Endodermal cell (in vitro differentiated cells): ENCODE measurements at regions not wholly inside any gene's neighbourhood (a gene's known extent, or its start where the extent isn't known, plus 50 kb on each side); places are given as distances from the start of the nearest gene placed in this dataset.

Source experiments
- DNase-seq: peaks from one replicate; pipeline ENCODE4 v3.0.0-alpha.2; 2017
- H3K27ac ChIP-seq: 2 replicates; pipeline ENCODE4 v1.5.1; 2013; ENCODE audit warnings: mild to moderate bottlenecking, low read depth, low read length, moderate library complexity
- H3K27me3 ChIP-seq: 2 replicates; pipeline ENCODE4 v1.6.1; 2013; ENCODE audit warnings: mild to moderate bottlenecking, low read length, moderate library complexity; ENCODE audit not compliant: insufficient read depth, control insufficient read depth, poor library complexity, severe bottlenecking
- H3K36me3 ChIP-seq: 2 replicates; pipeline ENCODE4 v1.7.0; 2013; ENCODE audit warnings: mild to moderate bottlenecking, low read length, moderate library complexity; ENCODE audit not compliant: control insufficient read depth, insufficient read depth
- H3K4me1 ChIP-seq: one replicate; pipeline ENCODE4 v1.7.0; 2013; ENCODE audit warnings: low read length; ENCODE audit not compliant: control insufficient read depth, insufficient read depth
- H3K4me3 ChIP-seq: 2 replicates; pipeline ENCODE4 v1.5.1; 2013; ENCODE audit warnings: mild to moderate bottlenecking, low read length, moderate library complexity
- H3K9ac ChIP-seq: 2 replicates; pipeline ENCODE4 v1.6.1; 2013; ENCODE audit warnings: mild to moderate bottlenecking, low read length, moderate library complexity; ENCODE audit not compliant: poor library complexity, severe bottlenecking; ENCODE audit errors: extremely low read depth
- H3K9me3 ChIP-seq: 2 replicates; pipeline ENCODE4 v1.6.1; 2013; ENCODE audit warnings: mild to moderate bottlenecking, low read length, moderate library complexity; ENCODE audit not compliant: control insufficient read depth
- H3K27ac Mint-ChIP-seq: 2 replicates; pipeline ENCODE4 v1.8.0; 2020; ENCODE audit warnings: mixed read lengths
- H3K27me3 Mint-ChIP-seq: 2 replicates; pipeline ENCODE4 v1.8.0; 2021; ENCODE audit warnings: mild to moderate bottlenecking, mixed read lengths; ENCODE audit not compliant: insufficient read depth
- H3K36me3 Mint-ChIP-seq: 2 replicates; pipeline ENCODE4 v1.8.0; 2020; ENCODE audit warnings: low read depth, mixed read lengths
- H3K4me1 Mint-ChIP-seq: 2 replicates; pipeline ENCODE4 v1.8.0; 2020; ENCODE audit warnings: mixed read lengths
- H3K4me3 Mint-ChIP-seq: 2 replicates; pipeline ENCODE4 v1.8.0; 2020; ENCODE audit warnings: mild to moderate bottlenecking, moderate library complexity, mixed read lengths
- H3K9me3 Mint-ChIP-seq: 2 replicates; pipeline ENCODE4 v1.8.0; 2020; ENCODE audit warnings: mild to moderate bottlenecking, mixed read lengths
- CTCF ChIP-seq: fragments of 200-600 bp; sonication (generic); conservative IDR thresholded peaks from 2 replicates; pipeline ENCODE4 v1.5.0; 2021; ENCODE audit warnings: antibody characterized with exemption, mild to moderate bottlenecking
- WGBS, 2 experiments: methylation state at CpG; one replicate each; pipeline versions ENCODE4 v1.1.5 to v1.1.7; 2013; ENCODE audit warnings: missing lambda C conversion rate in 2 of 2, mixed read lengths in 1 of 2; ENCODE audit not compliant: insufficient coverage in 1 of 2, insufficient read length in 1 of 2; 5-methylcytosine and 5-hydroxymethylcytosine counted together

DNA sequence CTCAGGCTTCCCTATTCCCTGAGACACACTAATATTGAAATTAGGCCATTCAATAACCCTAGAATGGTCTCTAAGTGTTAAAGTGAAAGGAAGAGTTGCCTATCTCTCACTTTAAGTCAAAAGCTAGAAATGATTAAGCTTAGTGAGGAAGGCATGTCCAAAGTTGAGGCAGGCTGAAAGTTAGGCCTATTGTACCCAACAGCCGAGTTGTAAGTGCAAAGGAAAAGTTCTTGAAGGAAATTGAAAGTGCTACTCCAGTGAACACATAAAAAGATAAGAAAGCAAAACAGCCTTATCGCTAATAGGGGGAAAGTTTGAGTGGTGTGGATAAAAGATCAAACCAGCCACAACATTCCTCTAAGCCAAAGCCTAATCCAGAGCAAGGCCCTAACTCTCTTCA, 117.9 kb upstream of the SPATA12 start:
- H3K4me1 ChIP-seq: no peaks in the 10 kb centered on the region
- no peak overlapping the region for H3K9ac ChIP-seq
- peaks cover 16% of the 10 kb centered on the region for H3K9me3 ChIP-seq
- H3K4me3 Mint-ChIP-seq: no peak overlapping the region
- no peak overlapping the region for H3K27ac Mint-ChIP-seq
- peaks cover 2% of the 10 kb centered on the region for H3K27me3 Mint-ChIP-seq
- WGBS, 2 experiments: 70 to 88% methylated on average over 1 of the region's 2 CpGs
- H3K4me3 ChIP-seq: no peak overlapping the region
- DNase-seq: no peak
- no peak for TF ChIP-seq CTCF
- H3K27me3 ChIP-seq: peaks cover 6% of the 10 kb centered on the region
- peaks cover 24% of the 10 kb centered on the region for H3K36me3 Mint-ChIP-seq
- H3K36me3 ChIP-seq: no peaks in the 10 kb centered on the region
- peaks cover 33% of the 10 kb centered on the region for H3K9me3 Mint-ChIP-seq
- no peak overlapping the region for H3K27ac ChIP-seq
- no peaks in the 10 kb centered on the region for H3K4me1 Mint-ChIP-seq

DNA sequence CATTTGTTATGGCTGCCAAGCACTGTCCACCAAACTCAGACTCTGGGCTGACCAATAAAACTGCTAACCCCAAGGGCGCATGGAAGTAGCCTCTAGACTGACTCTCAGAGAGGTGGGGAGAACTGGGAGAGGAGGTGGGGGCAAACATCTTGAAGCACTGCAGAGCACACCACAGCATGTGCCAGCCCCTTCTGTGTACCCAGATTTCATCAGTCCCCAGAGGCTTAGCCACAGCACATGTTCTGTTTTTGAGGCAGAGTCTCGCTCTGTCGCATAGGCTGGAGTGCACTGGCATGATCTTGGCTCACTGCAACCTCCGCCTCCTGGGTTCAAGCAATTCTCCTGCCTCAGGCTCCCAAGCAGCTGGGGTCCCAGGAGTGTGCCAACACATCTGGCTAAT, 119.5 kb upstream of the SPATA12 start:
- Mint-ChIP-seq H3K27ac (no peak overlapping the region), H3K9me3 (peaks cover 21% of the 10 kb centered on the region), H3K27me3 (peaks cover 2% of the 10 kb centered on the region), H3K4me1 (no peaks in the 10 kb centered on the region), H3K36me3 (peaks cover 11% of the 10 kb centered on the region), H3K4me3 (no peak overlapping the region)
- no peak for TF ChIP-seq CTCF
- Histone ChIP-seq H3K9me3 (peaks cover 22% of the 10 kb centered on the region), H3K9ac (no peak overlapping the region), H3K27me3 (peaks cover 6% of the 10 kb centered on the region), H3K4me1 (no peaks in the 10 kb centered on the region), H3K4me3 (no peak overlapping the region), H3K36me3 (no peaks in the 10 kb centered on the region), H3K27ac (no peak overlapping the region)
- 94 to 95% methylated on average over 3 to 4 of the region's 4 CpGs for WGBS, 2 experiments
- DNase-seq: no peak

- Histone ChIP-seq H3K4me3 (no peak overlapping the region), H3K9ac (no peak overlapping the region), H3K4me1 (no peaks in the 10 kb centered on the region), H3K27ac (no peak overlapping the region), H3K9me3 (peaks cover 27% of the 10 kb centered on the region), H3K27me3 (peaks cover 6% of the 10 kb centered on the region), H3K36me3 (no peaks in the 10 kb centered on the region)
- Mint-ChIP-seq H3K27ac (no peak overlapping the region), H3K36me3 (peaks cover 14% of the 10 kb centered on the region), H3K4me1 (no peaks in the 10 kb centered on the region), H3K9me3 (peaks cover 20% of the 10 kb centered on the region), H3K27me3 (peaks cover 2% of the 10 kb centered on the region), H3K4me3 (no peak overlapping the region)
- WGBS, 2 experiments: 92 to 100% methylated on average over 1 to 4 of the region's 4 CpGs
- TF ChIP-seq CTCF: no peak
- no peak for DNase-seq
Observed at GRCh38 chr3:56940321-56940720, 120.1 kb upstream of the SPATA12 start.
